ENCODE measurements at regions not wholly inside any gene's neighbourhood (a gene's known extent, or its start where the extent isn't known, plus 50 kb on each side); places are given as distances from the start of the nearest gene placed in this dataset.

DNA sequence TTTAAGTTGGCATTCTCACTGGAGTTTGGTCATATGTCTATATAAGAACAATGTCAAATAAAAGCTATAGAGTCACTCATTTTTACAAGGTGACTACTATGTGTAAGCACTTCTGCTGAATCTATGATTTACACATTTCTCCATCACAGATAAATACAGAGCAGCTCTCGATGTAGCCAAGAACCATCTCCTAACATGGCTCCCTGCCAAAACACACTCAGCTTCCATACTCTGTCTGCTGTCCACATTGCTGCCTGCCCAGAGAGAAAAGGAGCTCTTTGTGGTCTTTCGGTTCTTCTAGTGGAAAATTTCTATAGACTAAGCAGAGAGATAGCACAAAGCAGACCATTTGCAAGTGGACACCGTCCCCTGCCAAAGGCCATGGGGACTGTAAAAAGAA is 190.9 kb upstream of the KLF12 start:
- DNase-seq: peak; percentile 72

DNA sequence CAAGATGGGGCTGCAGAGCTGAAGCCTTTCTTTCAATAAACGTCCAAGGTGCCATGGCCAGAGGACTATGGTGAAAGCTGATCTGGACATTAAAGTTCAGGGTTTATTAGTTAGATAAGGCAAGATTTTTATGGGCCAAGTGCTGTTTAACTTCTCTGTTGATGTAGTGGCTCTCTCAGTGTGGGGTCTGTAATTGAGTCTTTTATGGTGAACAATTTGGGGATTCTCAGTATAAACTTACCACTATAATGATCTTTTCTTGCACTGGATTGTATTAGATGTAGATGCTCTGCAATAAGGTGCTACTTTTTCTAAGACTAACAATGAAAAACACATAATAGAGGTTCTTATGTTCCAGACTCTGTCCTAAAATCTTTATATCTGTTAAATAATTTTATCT is 190.1 kb upstream of the KLF12 start:
- peak; percentile 11 for DNase-seq

DNA sequence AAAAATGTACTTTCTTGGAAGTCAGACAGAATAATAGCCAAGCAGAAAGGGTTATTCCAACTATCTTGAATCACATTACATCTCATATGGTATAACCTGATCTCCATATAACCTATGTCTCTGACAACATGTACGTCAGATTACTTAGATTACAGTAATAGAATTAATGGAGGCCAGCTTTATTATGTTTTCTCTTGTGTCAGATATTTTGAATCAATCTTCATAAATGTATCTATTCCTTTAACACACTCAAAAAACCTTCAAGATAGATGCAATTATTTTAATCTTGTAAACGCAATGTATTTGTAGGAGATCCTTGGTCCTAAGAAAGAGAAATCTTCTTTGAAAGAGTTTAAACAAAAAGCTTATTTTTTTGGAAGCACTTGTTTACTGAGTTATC is 188.4 kb upstream of the KLF12 start:
- no peak for DNase-seq

DNA sequence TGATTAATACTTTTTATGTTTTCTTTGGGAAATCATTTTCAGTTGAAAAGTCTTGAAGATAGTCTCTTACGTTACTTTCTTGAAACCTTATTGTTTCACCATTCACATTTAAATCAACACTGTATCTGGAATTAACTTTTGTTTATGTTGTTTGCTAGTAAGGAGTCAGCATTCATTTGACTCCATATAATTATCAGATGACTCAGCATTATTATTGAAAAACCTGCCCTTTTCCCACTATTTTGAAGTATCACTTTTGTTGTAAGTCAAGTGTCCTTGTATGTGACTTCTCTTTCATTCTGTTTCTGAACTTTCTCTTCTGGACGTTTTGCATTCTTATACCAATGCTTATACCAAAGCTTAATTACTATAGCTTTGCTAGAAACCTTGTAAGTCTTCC is 186.1 kb upstream of the KLF12 start:
- DNase-seq: no peak

DNA sequence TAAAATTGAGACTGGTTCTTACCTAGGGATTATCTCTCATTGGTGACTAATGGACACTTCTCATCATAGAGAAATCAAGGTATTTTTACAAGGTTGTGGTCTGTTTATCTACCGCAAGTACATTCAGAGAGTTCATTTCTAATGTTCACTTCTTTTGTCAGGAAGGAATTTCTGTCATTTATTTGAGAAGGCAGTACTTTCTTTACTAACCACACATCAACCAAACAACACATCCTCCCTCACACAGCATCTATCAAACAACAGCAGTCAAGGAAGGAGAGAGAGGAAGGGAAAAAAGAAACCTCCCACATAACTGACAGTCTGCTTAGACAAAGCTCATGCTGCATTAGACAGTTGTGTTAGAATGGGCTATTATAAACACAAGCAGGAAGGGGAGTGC is 182.3 kb upstream of the KLF12 start:
- DNase-seq: no peak

DNA sequence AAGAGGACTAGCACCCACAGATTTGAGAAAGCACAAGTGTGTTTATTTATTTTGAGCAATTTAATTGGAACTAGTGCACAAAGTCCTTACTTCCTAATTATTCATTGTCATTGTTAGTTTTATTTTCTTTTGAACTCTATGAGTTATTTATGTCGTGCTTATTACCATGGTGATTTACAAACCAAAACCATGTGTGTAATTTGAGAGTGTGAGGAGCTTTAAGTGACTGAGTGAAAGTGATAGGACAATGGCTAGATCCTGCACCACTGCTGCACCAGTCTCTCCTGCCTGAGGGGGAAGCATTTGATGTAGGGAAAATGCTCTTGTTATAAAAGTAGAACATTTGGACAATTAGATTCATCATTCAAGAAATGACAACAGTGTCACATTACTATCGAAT is 172.3 kb upstream of the KLF12 start:
- peak; percentile 55 for DNase-seq

DNA sequence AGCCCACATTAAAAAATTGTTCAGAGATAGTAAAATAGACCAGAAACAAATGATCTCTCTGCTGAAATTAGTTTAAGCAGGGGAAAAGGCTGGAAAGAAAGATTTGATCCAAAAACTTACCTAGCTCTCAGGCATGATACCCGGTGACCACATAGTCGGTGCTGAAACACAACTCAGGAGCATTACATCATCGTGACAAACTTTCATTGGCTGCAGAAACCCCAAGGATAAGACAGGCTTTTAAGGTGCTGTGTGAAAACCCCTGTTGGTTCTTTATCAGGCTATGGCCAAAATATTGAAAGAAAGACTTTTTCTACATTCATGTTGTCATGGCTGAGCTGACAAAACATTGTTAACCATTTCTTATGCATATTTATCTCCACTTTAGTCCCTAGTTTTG is 171.7 kb upstream of the KLF12 start:
- no peak for DNase-seq

DNA sequence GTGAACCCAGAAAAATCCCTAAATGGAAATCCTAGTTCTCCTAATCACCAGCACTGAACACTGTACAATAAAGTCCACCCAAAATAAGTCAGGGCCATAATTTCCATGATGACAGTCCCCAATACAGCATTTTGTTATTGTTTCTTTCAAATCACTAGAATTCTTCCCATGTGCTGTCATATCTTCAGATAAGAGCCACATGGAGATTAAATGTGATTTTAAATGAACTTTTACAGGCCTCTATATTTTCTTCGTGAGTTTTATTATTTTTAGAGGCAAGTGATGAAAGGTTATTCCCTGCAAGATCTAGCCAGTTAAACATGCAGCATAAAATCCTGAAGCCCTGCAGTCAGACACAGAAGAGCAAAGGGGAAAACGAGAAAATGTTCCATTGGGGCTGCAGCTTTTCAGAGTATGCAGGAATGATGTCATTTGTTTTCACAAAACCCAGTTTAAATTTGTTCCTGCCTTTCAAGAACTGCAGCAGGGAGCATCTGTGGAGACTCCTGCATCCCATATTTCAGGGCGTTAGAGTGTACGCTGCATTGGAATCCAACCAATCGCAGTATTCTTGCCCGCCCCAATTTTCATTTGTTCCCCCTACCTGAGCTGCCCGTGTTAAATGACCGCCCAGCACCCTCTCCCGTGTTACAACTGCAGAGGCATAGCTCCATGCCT is 167.2 kb upstream of the KLF12 start:
- no peak for DNase-seq

DNA sequence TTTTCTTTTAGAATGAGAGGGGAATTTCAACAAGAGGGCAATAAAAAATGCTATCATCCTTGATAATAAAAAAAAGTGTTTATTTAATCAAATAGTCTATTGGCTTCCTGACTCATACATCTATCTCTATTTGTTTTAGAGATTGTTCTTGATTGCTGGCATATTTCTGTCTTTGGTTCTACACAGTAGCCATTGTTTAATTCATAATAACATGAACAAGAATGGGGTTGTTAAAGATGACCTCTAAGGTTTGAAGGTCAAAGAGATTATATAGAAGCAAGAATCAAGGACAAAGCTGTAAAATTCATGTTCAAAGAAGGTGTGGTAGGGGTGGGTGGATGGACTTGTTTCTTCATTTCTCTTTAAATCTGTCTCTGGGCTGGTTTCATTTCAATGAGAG is 166.0 kb upstream of the KLF12 start:
- DNase-seq: no peak

DNA sequence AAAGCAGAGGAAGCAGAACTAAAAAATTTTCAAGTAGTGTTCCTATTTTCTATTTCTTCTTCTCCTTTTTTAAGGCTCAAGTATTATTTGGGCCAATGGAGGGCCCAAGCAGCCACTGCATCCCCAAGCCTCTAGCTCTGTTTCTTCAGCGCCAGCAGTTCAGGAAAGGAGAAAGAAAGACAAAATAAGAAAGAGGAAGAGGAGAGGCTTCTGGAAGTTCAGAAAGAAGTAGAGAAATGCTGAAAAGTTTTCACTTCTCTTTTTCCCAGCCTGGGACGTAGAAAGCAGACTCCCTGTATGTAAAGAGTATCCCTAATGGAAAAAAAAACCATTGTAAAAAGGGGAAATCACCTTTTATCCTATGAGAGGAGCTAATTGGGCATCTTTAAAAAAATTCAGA is 165.5 kb upstream of the KLF12 start:
- DNase-seq: no peak

DNA sequence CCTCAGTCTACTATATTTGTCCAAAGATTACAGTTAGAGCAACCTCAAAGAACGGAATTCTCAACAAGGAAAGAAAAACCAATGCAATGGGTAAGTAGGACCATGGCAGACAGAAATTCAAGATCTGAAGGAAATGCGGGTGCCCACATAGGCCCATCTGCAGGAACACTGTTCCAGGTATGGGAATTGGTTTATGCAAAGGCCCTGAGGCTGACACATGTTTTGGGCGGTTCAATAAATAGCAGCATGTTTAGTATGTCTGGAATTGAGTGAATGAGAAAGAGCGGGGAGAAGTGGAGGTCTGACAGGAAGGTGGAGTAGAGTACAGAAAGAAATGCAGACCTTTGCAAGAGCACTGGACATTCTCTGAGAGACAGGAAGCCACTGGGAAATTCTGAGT is 164.7 kb upstream of the KLF12 start:
- no peak for DNase-seq

DNA sequence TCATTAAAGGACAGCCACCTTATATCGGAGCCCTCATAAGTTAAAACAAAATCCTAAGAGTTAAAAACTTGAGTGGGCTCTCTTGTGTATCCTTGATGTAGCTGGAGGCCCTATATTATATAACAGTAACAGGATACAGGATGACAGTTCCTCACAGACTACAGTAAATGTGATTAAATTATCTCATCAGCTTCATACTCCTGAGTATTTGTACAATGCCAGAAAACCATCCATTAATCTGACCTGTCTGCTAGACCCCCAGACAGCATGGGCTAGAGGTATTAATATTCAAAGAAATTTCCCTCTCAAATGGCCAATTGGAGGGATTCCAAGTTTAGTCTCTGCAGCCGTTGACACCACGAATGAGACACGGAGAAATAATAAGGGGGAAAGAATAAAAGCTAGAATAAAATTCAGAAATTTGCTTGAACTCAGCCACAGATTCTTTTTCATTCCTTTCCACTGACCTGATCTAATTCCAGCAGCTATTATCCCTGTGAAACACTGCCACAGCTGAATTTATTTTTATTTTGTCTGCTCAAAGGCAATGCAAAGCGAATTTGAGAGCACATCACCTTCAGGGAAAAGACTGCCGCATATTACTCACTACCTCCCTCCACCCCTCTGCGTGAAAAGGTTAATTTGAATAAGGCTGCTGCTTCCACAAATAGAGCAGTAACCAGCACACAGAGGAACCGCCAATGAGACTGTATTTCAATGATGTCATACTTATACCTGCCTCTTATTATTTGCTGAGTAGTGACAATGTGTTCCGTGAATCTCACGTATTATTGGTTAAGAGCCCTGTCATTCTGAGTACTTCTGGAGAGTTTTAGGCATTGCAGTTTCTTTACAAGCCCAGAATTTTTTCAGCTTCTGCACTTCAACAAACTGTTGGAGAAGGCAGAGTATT is 155.9 kb upstream of the KLF12 start:
- peak; percentile 93 for DNase-seq

DNA sequence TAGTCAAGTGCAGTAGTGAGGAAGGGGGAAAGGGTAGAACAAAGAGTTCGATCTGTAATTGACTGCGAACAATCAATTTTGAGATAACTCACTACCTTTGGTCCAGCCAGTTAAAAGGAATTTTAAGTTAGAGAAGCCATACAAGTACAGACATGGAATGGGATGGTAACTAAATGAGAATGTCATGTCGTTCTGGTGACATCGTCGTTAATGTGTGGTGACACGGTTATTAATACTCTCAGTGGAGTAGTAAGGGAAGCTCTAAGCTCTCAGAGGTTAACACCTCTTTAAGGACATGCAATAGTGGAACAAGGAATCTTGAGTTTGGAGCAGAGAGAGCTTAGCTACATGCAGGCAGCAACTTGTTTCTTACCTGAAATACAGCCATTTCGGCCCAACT is 154.9 kb upstream of the KLF12 start:
- no peak for DNase-seq

DNA sequence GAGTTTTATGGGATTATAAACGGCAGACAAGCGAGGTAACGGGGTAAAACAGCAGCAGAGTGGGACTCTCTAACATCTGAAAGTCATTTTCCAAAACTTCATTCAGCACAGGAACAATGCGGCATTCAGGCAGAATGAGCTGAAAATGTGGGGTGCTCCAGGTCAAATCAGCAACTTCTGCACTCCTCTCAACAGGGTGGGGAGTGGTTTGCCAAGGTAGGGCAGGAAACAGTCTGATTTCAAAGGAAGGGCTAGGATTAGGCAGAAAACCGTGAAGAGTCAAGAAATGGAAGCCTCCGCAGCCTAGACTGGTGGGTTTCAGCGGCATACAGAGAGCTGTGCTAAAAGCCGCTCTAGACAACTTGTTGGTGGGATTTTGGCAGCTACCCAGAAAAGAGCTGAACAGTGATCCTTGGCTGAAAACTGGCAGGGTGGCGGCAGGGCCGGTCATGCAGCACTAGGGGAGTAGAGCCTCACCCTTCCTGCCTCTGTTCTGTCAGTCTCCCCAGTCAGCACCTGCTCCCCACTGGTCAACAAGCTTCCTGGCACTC is 154.2 kb upstream of the KLF12 start:
- DNase-seq: peak; percentile 75

DNA sequence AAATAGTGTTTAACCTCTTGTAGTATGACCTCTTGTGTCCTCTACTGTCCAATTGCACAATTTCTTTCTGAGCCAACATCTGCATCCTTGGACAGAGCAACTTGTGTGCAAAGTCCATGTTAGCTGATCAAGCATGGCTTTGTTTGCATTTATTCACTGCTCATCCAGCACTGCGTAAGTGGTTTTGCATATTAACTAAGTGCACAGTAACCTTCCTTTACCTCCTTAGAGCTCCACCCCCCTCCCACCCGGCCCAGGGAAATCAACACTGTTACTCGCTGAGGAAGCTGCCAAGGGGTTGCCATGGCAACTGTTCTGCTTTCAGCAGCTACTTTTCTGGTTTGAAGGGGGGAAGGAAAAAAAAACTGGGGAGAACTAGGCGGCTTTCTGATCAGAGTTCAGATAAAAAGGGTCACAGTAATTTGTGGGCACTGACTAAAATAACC is 153.5 kb upstream of the KLF12 start:
- DNase-seq: peak; percentile 96

DNA sequence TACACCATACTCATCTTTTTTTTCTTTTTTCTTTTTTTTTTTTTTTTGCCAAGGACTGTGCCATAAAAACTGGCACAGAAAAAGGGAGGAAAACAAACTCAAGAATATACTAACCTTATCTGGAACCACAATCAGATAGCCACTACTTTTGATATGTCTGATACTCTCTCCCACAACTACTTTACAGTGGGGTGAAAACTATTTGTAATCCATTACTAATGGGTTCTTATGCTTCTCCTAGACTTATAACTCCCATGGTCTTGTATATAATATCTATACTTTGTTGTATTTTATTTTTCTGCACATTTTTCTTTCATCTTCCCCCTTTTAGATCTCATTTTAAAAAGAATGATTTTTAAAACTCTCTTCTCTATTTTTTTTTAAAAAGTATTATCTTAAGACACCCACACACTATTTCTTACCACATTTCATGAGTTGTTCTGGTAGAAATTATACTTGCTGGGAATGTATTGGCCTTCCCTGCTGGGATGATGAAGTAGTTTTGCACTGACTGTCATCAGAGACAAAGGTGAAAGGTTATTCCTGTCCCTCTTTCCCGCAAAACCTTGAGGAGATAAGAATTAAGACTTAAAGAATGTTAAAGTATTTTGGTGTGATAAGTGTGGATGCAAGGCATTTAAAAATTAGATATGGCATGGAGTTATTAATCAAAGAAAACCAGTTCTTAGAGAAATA is 146.7 kb upstream of the KLF12 start:
- no peak for DNase-seq

DNA sequence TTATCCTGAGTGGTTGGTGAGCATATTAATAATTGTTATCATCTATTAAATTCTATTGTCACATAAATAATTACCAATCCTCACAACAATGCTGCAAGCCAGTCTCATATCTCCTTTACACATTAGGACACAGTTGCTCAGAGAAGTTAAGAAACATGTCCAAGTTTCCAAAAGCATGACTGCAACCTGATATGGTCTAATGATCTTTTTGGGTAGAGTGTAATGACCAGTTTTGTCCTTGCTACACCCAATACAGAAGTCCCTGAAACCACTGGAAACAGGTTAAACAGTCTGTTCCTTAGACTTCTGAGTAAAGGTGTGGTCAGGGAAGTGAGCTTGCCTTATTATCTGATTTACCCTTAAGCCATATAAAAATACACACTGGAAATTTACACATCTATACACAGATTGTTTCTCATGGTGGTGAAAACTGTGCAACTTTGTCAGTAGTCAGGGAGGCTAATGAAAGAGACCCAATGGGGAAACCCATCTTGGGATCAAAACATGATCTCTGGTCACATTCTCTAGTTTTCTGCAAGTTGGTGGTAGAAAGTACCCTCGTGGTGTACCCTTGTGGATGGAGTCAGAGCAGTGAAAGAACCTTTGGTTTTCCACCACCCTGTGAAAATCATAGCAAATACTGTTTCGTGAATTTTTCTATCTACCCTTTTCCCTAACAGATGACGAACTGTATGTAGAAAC is 146.0 kb upstream of the KLF12 start:
- DNase-seq: no peak

DNA sequence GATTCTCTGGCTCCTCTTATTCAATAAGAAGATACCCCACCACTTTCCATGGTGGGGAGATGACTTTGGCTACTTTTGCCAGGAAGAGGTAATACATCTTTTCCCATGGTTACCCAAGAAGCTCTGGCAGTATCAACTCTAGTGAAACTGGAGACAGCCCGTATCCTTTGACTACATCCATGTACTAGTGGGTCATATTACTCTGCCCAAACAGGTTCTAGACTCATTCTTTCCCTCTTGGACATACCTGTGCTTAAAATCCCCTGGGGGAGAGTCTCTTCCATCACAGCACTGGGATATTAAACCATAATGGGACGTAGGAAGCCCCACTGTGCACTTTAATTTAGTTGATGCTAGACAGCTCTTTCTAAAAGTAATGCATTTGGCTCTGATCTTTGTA is 144.7 kb upstream of the KLF12 start:
- no peak for DNase-seq

DNA sequence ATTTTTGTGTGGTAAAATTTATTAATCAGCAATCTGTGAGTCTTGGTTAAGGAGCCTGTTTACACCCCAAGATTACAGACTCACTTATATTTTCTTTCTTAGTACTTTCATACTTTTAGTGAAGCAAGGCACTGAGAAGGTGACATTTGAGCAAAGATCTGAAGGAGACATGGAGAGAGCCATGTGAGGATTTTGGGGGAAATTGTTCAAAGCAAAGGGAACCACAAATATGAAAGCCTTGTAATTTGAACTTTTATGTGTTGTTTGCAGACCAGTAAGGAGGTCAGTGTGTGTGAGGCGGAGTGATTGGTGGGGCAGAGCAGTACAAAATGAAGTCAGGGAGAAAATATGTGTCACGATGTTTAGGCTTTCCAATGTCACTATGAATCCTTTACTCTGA is 140.7 kb upstream of the KLF12 start:
- DNase-seq: no peak

DNA sequence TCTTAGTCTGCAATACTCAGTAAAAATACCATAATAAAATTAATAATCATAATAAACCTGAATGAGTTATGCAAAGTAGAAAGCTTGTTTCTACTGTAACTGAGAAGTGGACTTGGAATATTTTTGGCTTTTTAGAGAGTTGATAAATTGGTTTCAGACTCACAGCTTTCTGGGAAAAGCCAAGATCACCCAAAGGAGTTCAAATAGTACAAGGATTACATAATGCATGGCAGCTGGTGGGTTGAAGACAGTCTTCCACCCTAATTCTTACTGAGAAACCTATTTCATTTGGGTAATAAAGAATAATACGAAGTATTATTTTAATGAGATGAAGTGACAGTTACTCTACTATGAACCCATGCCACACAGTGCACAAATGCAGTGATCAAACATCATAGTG is 139.4 kb upstream of the KLF12 start:
- no peak for DNase-seq

DNA sequence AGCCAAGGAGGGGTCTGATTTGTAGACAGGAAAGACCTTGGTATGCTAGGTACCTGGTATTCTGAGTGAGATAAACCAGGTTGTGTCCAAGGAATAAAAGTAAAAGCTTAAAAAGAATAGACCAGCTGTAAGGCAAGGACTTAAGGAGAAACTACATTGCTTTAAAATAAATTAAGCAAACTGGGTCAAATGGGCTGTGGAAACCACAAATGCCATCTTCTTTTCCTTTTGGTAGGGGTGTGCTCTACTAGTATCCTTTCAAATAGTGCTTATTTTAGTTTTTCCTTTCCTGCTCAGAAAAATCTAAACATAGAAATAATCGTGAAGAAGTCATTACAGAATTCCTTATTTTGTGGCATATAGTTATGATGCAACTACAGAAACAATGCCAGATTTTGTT is 138.6 kb upstream of the KLF12 start:
- DNase-seq: no peak

DNA sequence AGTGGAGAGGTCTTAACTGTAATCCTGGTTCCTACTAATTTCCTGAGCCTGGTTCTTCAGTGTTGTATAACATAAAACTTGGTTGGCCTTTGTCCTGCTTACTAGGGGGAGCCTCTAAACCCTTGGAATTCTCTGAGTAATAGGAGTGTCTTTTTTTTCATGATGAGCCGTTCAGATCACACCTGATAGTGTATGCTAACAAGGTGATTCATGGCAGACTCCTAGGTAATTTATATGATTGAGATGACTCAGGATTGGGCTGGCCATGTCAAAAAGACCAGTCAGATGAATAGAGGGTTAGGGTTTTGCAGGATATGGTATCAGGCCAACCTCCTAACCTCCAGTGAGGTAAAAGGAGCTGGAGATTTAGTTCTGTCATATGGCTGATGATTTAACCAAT is 135.8 kb upstream of the KLF12 start:
- DNase-seq: no peak

DNA sequence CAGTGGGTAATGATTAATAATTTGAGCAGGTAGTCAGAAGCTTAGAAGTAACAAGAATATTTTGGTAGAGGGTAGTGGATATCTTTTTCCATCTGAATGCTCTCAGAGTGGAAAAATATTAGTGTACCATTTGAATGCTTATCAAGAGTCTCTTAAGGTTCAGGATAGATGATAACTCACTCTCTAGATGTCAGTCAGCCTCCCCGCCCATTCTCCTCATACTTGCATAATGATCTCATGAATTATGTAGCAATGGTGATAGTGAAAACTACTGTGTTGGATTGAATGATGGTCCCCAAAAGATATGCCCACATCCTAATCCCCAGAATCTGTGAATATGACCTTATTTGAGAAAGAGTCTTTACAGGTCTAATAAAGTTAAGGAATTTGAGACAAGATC is 132.7 kb upstream of the KLF12 start:
- no peak for DNase-seq

Data from COR-L47 (cell line).